ENCODE measurements at regions not wholly inside any gene's neighbourhood (a gene's known extent, or its start where the extent isn't known, plus 50 kb on each side); places are given as distances from the start of the nearest gene placed in this dataset.

GRCh38 chr4:115361781-115362180 lies 248.4 kb upstream of the NDST4 start:
- H3K9me3 ChIP-seq: no peaks in the 10 kb centered on the region
- H3K27me3 ChIP-seq: no peaks in the 10 kb centered on the region
- TF ChIP-seq EP300 (IDR thresholded peaks at IDR 0.05): no peak
- no peak for TF ChIP-seq POLR2A (IDR thresholded peaks at IDR 0.05)
- TF ChIP-seq CTCF (IDR thresholded peaks at IDR 0.05): no peak
- peaks cover 0 to 8% (median 7%) of the 10 kb centered on the region in 4 donors for H3K4me1 ChIP-seq
- no peak overlapping the region for H3K27ac ChIP-seq
- no peaks in the 10 kb centered on the region for H3K36me3 ChIP-seq
- no peak for DNase-seq (ENCODE audit: low spot score in 2 of 2)
- no peak overlapping the region for H3K4me3 ChIP-seq

- peak overlapping the region in 2 of 4 donors; percentile 48 to 52 for H3K27ac ChIP-seq
- no peaks in the 10 kb centered on the region for H3K27me3 ChIP-seq
- peaks cover 0 to 5% (median 0%) of the 10 kb centered on the region in 4 donors for H3K9me3 ChIP-seq
- TF ChIP-seq EP300 (IDR thresholded peaks at IDR 0.05) (peak in 1 of 2 donors; percentile 14), CTCF (IDR thresholded peaks at IDR 0.05) (no peak)
- DNase-seq (ENCODE audit: low spot score in 2 of 2): no peak
- no peaks in the 10 kb centered on the region for H3K36me3 ChIP-seq
- H3K4me1 ChIP-seq: peaks cover 0 to 8% (median 7%) of the 10 kb centered on the region in 4 donors
- 15 to 21% methylated on average over 2 of the region's 2 CpGs for WGBS, 2 donors
- H3K4me3 ChIP-seq: no peak overlapping the region
Measured at GRCh38 chr4:115360431-115360830, 247.0 kb upstream of the NDST4 start.

- Histone ChIP-seq H3K36me3 (no peaks in the 10 kb centered on the region), H3K4me3 (no peak overlapping the region), H3K27me3 (no peaks in the 10 kb centered on the region), H3K4me1 (peaks cover 0 to 8% (median 7%) of the 10 kb centered on the region in 4 donors), H3K9me3 (peaks cover 0 to 25% (median 5%) of the 10 kb centered on the region in 4 donors), H3K27ac (no peak overlapping the region)
- DNase-seq (ENCODE audit: low spot score in 2 of 2): no peak
- TF ChIP-seq POLR2A (IDR thresholded peaks at IDR 0.05) (no peak), CTCF (IDR thresholded peaks at IDR 0.05) (no peak)
Measured at GRCh38 chr4:115357776-115358175, 244.4 kb upstream of the NDST4 start.

- 85 to 96% methylated on average over 5 of the region's 5 CpGs for WGBS, 2 donors
- Histone ChIP-seq H3K27me3 (no peaks in the 10 kb centered on the region), H3K4me1 (peaks cover 0 to 8% (median 7%) of the 10 kb centered on the region in 4 donors), H3K27ac (no peak overlapping the region), H3K4me3 (no peak overlapping the region), H3K9me3 (peaks cover 0 to 36% (median 5%) of the 10 kb centered on the region in 4 donors), H3K36me3 (no peaks in the 10 kb centered on the region)
- TF ChIP-seq EP300 (IDR thresholded peaks at IDR 0.05) (no peak), CTCF (IDR thresholded peaks at IDR 0.05) (no peak), POLR2A (IDR thresholded peaks at IDR 0.05) (no peak)
- no peak for DNase-seq (ENCODE audit: low spot score in 2 of 2)
Measured at GRCh38 chr4:115356176-115356575, 242.8 kb upstream of the NDST4 start.

GRCh38 chr4:115355329-115355728 lies 241.9 kb upstream of the NDST4 start:
- no peaks in the 10 kb centered on the region for H3K27me3 ChIP-seq
- H3K36me3 ChIP-seq: no peaks in the 10 kb centered on the region
- H3K4me1 ChIP-seq: peaks cover 0 to 7% (median 7%) of the 10 kb centered on the region in 4 donors
- DNase-seq (ENCODE audit: low spot score in 2 of 2): no peak
- TF ChIP-seq EP300 (IDR thresholded peaks at IDR 0.05): no peak
- no peak for TF ChIP-seq POLR2A (IDR thresholded peaks at IDR 0.05)
- no peak for TF ChIP-seq CTCF (IDR thresholded peaks at IDR 0.05)
- peaks cover 0 to 36% (median 5%) of the 10 kb centered on the region in 4 donors for H3K9me3 ChIP-seq
- no peak overlapping the region for H3K27ac ChIP-seq
- 70 to 100% methylated on average over 3 of the region's 3 CpGs for WGBS, 2 donors
- H3K4me3 ChIP-seq: no peak overlapping the region

Measured in tibial nerve (tissue), 4 donors.